Fibroblast of lung (primary cell): ENCODE measurements at regions not wholly inside any gene's neighbourhood (a gene's known extent, or its start where the extent isn't known, plus 50 kb on each side); places are given as distances from the start of the nearest gene placed in this dataset.

ENCODE experiments used
- EZH2 ChIP-seq: IDR thresholded peaks from 2 replicates; pipeline ENCODE4 v1.5.1; 2012; ENCODE audit warnings: low read length, control low read depth, mild to moderate bottlenecking; ENCODE audit errors: missing control alignments
- TF ChIP-seq, protein P1 (sequence below), 2 donors: IDR thresholded peaks in 1 of 2; conservative IDR thresholded peaks in 1 of 2; 1 replicate in 1 of 2; 2 replicates in 1 of 2; pipeline ENCODE4 v1.5.1; 2011 to 2012; ENCODE audit warnings: low read length in 2 of 2, control low read depth in 1 of 2, inconsistent platforms in 1 of 2, low read depth in 1 of 2, mild to moderate bottlenecking in 1 of 2

DNA sequence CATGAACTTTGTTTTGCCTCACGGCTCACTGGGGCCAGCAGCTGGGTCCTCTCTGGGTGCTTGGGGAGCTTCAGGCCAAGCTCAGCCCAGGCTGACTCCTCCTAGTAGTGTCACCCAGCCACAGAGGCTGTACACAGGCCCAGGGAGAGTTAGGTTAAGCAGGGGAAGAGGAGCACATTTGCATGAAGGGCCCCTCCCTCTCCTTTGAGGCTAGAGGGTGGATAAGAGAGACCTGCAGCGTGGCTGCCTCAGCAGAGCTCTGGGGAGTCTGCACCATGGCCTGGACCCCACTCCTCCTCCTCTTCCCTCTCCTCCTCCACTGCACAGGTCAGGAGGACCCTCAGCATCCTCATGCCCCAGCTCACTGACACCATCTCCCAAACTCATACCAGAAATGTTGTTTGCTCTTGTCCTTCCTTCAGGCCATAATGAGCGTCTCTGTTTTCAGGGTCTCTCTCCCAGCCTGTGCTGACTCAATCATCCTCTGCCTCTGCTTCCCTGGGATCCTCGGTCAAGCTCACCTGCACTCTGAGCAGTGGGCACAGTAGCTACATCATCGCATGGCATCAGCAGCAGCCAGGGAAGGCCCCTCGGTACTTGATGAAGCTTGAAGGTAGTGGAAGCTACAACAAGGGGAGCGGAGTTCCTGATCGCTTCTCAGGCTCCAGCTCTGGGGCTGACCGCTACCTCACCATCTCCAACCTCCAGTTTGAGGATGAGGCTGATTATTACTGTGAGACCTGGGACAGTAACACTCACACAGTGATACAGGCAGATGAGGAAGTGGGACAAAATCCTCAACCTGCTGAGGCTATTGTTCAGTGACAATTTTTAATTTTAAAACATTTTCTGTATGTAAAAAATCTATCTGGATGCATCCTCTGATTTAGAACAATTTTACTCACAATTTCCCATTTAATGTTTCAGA is 82.4 kb upstream of the VPREB1 start:
- TF ChIP-seq, protein P1, sequence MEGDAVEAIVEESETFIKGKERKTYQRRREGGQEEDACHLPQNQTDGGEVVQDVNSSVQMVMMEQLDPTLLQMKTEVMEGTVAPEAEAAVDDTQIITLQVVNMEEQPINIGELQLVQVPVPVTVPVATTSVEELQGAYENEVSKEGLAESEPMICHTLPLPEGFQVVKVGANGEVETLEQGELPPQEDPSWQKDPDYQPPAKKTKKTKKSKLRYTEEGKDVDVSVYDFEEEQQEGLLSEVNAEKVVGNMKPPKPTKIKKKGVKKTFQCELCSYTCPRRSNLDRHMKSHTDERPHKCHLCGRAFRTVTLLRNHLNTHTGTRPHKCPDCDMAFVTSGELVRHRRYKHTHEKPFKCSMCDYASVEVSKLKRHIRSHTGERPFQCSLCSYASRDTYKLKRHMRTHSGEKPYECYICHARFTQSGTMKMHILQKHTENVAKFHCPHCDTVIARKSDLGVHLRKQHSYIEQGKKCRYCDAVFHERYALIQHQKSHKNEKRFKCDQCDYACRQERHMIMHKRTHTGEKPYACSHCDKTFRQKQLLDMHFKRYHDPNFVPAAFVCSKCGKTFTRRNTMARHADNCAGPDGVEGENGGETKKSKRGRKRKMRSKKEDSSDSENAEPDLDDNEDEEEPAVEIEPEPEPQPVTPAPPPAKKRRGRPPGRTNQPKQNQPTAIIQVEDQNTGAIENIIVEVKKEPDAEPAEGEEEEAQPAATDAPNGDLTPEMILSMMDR (conservative IDR thresholded peaks at IDR 0.05 in 1 of 2, IDR thresholded peaks at IDR 0.05 in 1 of 2; ENCODE audit: low read depth in 1 of 2, low read length in 2 of 2): no peak
- no peak for TF ChIP-seq EZH2
